Endodermal cell (in vitro differentiated cells): ENCODE measurements at regions not wholly inside any gene's neighbourhood (a gene's known extent, or its start where the extent isn't known, plus 50 kb on each side); places are given as distances from the start of the nearest gene placed in this dataset.
"Not testable (repeated sequence)": the region's sequence is repeated elsewhere in the genome, so short reads cannot be mapped to it uniquely, and the experiment has no call there.

Source experiments
- DNase-seq: peaks from one replicate; pipeline ENCODE4 v3.0.0-alpha.2; 2017
- H3K27ac ChIP-seq: 2 replicates; pipeline ENCODE4 v1.5.1; 2013; ENCODE audit warnings: mild to moderate bottlenecking, low read depth, low read length, moderate library complexity
- H3K27me3 ChIP-seq: 2 replicates; pipeline ENCODE4 v1.6.1; 2013; ENCODE audit warnings: mild to moderate bottlenecking, low read length, moderate library complexity; ENCODE audit not compliant: insufficient read depth, control insufficient read depth, poor library complexity, severe bottlenecking
- H3K36me3 ChIP-seq: 2 replicates; pipeline ENCODE4 v1.7.0; 2013; ENCODE audit warnings: mild to moderate bottlenecking, low read length, moderate library complexity; ENCODE audit not compliant: control insufficient read depth, insufficient read depth
- H3K4me1 ChIP-seq: one replicate; pipeline ENCODE4 v1.7.0; 2013; ENCODE audit warnings: low read length; ENCODE audit not compliant: control insufficient read depth, insufficient read depth
- H3K4me3 ChIP-seq: 2 replicates; pipeline ENCODE4 v1.5.1; 2013; ENCODE audit warnings: mild to moderate bottlenecking, low read length, moderate library complexity
- H3K9ac ChIP-seq: 2 replicates; pipeline ENCODE4 v1.6.1; 2013; ENCODE audit warnings: mild to moderate bottlenecking, low read length, moderate library complexity; ENCODE audit not compliant: poor library complexity, severe bottlenecking; ENCODE audit errors: extremely low read depth
- H3K9me3 ChIP-seq: 2 replicates; pipeline ENCODE4 v1.6.1; 2013; ENCODE audit warnings: mild to moderate bottlenecking, low read length, moderate library complexity; ENCODE audit not compliant: control insufficient read depth
- H3K27ac Mint-ChIP-seq: 2 replicates; pipeline ENCODE4 v1.8.0; 2020; ENCODE audit warnings: mixed read lengths
- H3K27me3 Mint-ChIP-seq: 2 replicates; pipeline ENCODE4 v1.8.0; 2021; ENCODE audit warnings: mild to moderate bottlenecking, mixed read lengths; ENCODE audit not compliant: insufficient read depth
- H3K36me3 Mint-ChIP-seq: 2 replicates; pipeline ENCODE4 v1.8.0; 2020; ENCODE audit warnings: low read depth, mixed read lengths
- H3K4me1 Mint-ChIP-seq: 2 replicates; pipeline ENCODE4 v1.8.0; 2020; ENCODE audit warnings: mixed read lengths
- H3K4me3 Mint-ChIP-seq: 2 replicates; pipeline ENCODE4 v1.8.0; 2020; ENCODE audit warnings: mild to moderate bottlenecking, moderate library complexity, mixed read lengths
- H3K9me3 Mint-ChIP-seq: 2 replicates; pipeline ENCODE4 v1.8.0; 2020; ENCODE audit warnings: mild to moderate bottlenecking, mixed read lengths
- CTCF ChIP-seq: fragments of 200-600 bp; sonication (generic); conservative IDR thresholded peaks from 2 replicates; pipeline ENCODE4 v1.5.0; 2021; ENCODE audit warnings: antibody characterized with exemption, mild to moderate bottlenecking
- WGBS, 2 experiments: methylation state at CpG; one replicate each; pipeline versions ENCODE4 v1.1.5 to v1.1.7; 2013; ENCODE audit warnings: missing lambda C conversion rate in 2 of 2, mixed read lengths in 1 of 2; ENCODE audit not compliant: insufficient coverage in 1 of 2, insufficient read length in 1 of 2; 5-methylcytosine and 5-hydroxymethylcytosine counted together

- no peak overlapping the region for H3K27ac Mint-ChIP-seq
- H3K4me3 Mint-ChIP-seq: no peak overlapping the region
- WGBS, 2 experiments: 92 to 94% methylated on average over 6 to 8 of the region's 8 CpGs
- H3K9ac ChIP-seq: no peak overlapping the region
- no peak overlapping the region for H3K27ac ChIP-seq
- no peak for DNase-seq
- no peaks in the 10 kb centered on the region for H3K27me3 ChIP-seq
- TF ChIP-seq CTCF: no peak
- no peaks in the 10 kb centered on the region for H3K27me3 Mint-ChIP-seq
- no peak overlapping the region for H3K4me3 ChIP-seq
- H3K36me3 ChIP-seq: no peaks in the 10 kb centered on the region
- H3K4me1 ChIP-seq: no peaks in the 10 kb centered on the region
- no peaks in the 10 kb centered on the region for H3K36me3 Mint-ChIP-seq
- H3K9me3 ChIP-seq: no peaks in the 10 kb centered on the region
- H3K9me3 Mint-ChIP-seq: no peaks in the 10 kb centered on the region
- no peaks in the 10 kb centered on the region for H3K4me1 Mint-ChIP-seq
Observed at GRCh38 chr11:134984421-134984820, 572.4 kb upstream of the B3GAT1 start.

- not testable (repeated sequence) for H3K9me3 Mint-ChIP-seq, DNase-seq, H3K27me3 Mint-ChIP-seq, H3K9me3 ChIP-seq, H3K27ac ChIP-seq, H3K36me3 Mint-ChIP-seq, H3K4me3 Mint-ChIP-seq, H3K4me3 ChIP-seq, H3K36me3 ChIP-seq, H3K9ac ChIP-seq, H3K27me3 ChIP-seq, H3K4me1 ChIP-seq, H3K4me1 Mint-ChIP-seq, H3K27ac Mint-ChIP-seq
- WGBS, 2 experiments: 92 to 100% methylated on average over 2 to 8 of the region's 8 CpGs
Observed at GRCh38 chr11:134982432-134982831, 570.4 kb upstream of the B3GAT1 start.

DNA sequence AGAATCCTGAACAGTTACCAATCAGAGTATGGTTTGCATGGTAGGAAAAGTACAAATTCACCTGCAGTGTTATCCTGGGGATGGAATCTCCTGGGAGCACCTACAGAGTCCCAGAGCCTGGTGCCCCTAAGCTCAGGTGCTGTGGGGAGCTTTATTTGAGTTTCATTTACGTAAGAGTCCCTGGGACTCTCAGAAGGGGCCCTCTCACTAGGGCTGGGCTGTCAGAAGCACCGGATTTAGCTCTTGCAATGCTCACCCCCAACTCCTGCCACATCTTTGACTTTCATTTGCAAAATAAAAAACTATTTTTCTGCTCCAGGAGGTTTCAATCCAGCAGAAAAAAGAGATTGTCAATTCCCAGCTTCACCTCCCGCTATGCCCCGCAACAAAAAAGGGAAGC is 569.8 kb upstream of the B3GAT1 start:
- H3K27me3 ChIP-seq: no peaks in the 10 kb centered on the region
- no peak overlapping the region for H3K27ac ChIP-seq
- no peaks in the 10 kb centered on the region for H3K4me1 ChIP-seq
- H3K9me3 Mint-ChIP-seq: no peaks in the 10 kb centered on the region
- no peak for DNase-seq
- H3K4me1 Mint-ChIP-seq: no peaks in the 10 kb centered on the region
- 39 to 76% methylated on average over 2 to 4 of the region's 4 CpGs for whole genome bisulfite sequencing, 2 experiments
- H3K27me3 Mint-ChIP-seq: no peaks in the 10 kb centered on the region
- H3K9me3 ChIP-seq: no peaks in the 10 kb centered on the region
- H3K4me3 Mint-ChIP-seq: no peak overlapping the region
- H3K36me3 ChIP-seq: no peaks in the 10 kb centered on the region
- no peak overlapping the region for H3K4me3 ChIP-seq
- no peak overlapping the region for H3K27ac Mint-ChIP-seq
- no peaks in the 10 kb centered on the region for H3K36me3 Mint-ChIP-seq
- TF ChIP-seq CTCF: no peak
- no peak overlapping the region for H3K9ac ChIP-seq
